ENCODE measurements at regions not wholly inside any gene's neighbourhood (a gene's known extent, or its start where the extent isn't known, plus 50 kb on each side); places are given as distances from the start of the nearest gene placed in this dataset.

- DNase-seq (ENCODE audit: low spot score) = no peak
These were observed 73.1 kb downstream of the IRF8 start for GRCh38 chr16:85971902-85972638.

DNA sequence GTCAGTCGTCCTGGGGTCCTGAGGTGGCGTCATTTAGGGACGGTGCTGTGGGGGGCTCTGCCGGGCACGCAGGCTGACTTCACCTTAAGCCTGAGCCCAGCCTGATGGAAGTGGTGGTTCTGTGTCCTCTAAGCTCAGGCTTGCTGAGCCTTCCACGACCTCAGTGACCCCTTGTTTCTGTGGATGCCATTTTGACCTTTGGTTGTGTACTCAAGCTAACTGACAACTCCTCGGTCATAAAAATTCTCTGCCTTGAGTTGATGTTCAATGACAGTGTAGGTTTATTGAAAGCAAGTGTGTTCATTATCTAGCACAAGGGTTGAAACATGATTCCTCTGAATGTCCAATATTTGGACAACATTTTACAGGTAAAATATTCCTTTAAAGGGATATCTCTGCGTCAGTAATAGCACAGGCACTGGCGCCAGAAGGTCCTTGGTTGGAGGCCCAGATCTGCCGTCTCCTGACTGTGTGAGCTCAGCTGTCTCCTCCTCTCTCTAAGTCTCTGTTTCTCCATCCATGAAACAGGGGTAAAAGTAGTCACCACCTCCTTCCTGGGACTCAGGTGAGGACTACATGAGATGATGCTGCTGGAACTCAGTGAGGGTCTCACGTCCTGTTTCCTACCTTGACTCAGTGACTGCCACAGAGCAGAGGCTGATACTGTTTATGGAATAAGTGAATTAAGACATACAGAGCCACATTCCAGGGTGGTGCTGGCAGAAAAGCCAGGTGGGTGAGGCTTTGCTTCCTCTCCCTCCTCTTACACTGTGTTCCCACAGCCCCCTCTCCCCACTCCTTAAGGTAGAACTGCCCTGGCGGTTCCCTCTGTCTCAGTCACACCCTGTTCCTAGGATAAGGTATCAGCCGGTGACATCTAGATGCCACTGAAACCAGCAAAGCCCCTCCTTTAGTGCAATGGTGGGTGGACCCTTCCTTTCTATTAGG is 75.7 kb downstream of the IRF8 start:
- no peak for DNase-seq (ENCODE audit: low spot score)

DNA sequence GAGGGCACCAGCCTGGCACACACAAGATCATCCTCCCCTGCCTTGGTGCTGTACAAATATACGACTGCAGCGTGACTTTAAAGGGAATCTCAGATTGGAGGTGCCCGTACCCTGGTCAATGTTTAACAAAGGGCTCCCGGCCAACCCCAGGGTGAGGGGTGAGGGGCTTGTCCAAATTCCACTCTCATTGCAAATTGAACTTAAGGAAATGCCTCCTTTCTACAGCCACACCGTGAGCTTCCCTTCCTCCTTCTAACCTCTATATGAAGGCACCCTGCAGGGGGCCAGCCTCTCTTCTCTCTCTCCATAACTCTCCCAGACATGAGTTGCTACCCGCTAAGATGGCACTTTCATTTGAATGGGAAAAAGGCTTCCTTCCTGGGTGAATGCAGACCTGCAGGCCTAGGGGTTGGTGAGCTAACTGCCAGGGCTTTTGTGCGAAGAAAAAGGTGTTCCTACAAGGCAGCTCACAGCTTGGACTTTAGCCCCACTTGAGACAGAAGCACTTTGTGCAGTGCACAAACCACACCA is 76.6 kb downstream of the IRF8 start:
- no peak for DNase-seq (ENCODE audit: low spot score)

- no peak for DNase-seq (ENCODE audit: low spot score)
These were observed 79.4 kb downstream of the IRF8 start for GRCh38 chr16:85978291-85978775.

- no peak for DNase-seq (ENCODE audit: low spot score)
These were observed 80.0 kb downstream of the IRF8 start for GRCh38 chr16:85978976-85979375.

DNA sequence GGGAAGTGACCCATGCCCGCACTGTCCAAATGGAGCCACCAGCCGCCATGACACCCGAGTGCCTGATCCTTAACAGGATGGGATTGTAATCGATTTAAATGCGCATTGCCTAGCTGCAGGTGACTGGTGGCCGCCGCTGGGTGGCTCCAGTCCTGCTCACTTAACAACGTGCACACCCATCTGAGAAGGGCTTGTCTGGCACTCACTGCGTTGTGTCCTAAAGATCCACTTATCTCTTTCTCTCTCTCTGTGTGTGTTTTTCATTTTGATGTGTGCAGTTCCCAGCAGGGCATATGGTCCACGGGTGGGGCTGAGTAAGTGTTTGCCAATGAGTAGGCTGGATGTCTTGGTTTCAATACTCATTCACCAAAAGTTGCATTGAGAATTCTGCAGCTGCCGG is 80.6 kb downstream of the IRF8 start:
- DNase-seq (ENCODE audit: low spot score) = no peak

DNA sequence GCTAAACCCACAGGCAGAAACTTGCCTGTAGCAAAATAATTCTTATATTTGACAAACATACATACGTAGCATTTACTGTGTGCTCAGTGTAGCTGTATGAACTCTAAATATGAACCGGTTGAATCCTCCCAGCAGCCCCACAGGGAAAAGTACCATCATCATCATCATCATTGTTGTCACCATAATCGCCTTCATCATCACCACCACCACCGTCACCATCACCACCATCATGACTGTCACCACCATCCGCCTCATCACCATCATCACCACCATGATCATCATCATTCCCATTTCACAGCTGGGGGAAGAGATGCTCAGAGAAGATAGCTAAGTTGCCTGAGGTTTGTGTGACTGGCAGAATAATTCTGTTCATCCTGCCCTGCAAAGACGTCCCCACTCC is 81.7 kb downstream of the IRF8 start:
- DNase-seq (ENCODE audit: low spot score) = no peak

DNA sequence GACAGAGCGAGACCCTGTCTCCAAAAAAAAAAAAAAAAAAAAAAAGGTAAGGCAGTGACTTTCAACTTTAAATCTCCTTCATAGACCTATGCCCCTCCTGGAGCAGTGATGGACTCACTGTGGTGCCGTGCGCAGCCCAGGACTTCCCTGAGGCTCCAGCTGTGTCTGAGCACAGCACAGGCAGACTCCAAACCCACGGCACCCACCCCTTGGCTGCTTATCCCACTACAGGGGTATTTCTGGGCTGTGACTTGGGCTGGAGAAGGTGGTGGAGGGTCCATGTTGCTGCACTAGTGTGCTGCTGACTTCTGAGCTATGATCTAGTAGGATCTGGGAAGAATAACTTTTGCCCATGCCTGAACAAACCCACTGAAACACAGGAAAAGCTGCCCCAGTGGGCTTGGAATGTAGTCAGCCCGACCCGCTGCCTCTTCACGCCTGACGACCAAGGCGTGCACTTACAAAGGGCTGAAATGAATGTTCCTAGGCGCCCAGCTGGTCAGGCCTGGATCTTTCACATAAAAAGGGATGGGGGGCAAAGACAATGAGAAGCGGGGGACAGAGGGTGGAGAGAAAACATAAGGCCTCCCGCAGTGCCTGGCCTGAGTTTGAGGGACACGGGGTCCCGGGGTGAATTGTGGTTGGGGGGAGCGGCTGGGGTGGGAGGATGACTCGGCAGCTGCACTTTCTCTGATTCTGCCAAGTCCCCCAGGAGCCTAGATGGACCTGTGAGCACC is 83.0 kb downstream of the IRF8 start:
- DNase-seq (ENCODE audit: low spot score) = no peak

DNA sequence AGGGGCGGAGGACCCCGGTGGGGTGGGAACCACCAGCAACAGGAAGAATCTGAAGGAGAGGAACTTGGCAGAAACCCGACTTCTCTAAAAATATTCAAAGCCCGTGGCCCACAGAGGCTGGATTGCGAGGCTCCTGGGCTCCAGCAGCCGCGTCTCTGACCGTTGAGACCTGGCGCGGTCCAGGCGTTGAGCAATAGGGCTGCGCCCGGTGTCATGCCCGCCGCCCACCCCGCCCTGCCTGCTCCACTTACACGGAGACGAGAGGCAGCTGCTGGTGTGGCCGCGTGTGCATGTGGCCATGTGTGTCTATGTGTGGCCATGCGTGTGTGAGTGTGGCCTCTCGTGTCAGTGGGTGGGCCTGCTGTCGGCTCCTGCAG is 83.6 kb downstream of the IRF8 start:
- no peak for DNase-seq (ENCODE audit: low spot score)

- no peak for DNase-seq (ENCODE audit: low spot score)
These were observed 84.1 kb downstream of the IRF8 start for GRCh38 chr16:85983064-85983463.

GRCh38 chr16:85983606-85984230 is 84.8 kb downstream of the IRF8 start:
- no peak for DNase-seq (ENCODE audit: low spot score)

DNA sequence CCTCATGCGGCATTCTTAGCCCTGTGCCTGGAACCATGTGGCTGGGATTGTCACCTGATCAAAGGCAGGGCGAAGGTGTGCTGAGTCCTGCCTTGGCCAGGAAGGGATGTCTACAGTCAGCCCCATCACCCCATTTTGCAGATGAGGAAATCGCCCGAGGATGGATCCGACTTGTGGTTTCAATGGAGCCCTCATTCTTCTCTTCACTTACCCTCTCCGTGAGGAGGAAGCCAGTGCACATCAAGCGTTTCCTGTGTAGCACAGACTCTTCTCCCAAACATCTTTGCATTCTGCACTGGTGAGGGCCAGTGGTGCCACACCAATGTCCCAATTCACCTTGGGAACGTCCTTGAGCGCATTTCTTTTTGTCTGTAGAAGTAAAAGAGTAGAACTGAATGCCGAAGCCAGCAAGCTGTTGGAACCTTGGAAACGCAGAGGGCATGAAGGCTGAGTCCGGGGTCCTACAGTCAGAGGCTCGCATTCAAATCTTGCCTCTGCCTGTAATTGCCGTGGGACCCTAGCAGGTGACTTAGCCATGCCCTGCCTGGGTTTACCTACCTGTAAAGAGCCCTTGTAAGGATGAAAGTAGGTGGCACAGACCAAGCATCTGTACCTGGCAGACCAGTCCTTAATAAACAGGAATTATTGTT is 85.4 kb downstream of the IRF8 start:
- DNase-seq (ENCODE audit: low spot score) = no peak

DNA sequence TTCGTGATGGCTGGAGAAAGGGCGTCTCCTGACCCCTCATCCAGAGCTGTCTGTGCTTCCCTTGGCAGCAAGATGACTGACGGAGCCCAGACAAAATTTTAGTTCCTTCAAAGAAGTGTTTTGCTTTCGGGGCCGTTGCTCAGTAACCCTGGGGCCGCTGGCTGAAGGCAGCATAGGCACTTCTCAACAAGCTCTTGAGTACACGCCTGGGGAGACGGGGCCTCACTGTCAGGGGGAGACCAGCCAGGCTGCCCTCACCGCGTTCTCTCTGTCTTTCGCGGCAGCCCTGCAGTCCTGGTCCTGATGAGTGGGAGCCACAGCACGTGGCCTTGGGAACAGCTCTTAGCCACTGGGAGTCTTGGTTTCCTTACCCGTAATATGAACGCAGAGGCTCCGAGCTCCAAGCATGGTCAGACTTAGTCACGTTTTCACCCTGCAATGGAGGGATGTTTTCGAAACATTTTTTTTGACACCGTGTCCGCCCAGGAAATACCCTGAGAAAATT is 86.0 kb downstream of the IRF8 start:
- no peak for DNase-seq (ENCODE audit: low spot score)

DNA sequence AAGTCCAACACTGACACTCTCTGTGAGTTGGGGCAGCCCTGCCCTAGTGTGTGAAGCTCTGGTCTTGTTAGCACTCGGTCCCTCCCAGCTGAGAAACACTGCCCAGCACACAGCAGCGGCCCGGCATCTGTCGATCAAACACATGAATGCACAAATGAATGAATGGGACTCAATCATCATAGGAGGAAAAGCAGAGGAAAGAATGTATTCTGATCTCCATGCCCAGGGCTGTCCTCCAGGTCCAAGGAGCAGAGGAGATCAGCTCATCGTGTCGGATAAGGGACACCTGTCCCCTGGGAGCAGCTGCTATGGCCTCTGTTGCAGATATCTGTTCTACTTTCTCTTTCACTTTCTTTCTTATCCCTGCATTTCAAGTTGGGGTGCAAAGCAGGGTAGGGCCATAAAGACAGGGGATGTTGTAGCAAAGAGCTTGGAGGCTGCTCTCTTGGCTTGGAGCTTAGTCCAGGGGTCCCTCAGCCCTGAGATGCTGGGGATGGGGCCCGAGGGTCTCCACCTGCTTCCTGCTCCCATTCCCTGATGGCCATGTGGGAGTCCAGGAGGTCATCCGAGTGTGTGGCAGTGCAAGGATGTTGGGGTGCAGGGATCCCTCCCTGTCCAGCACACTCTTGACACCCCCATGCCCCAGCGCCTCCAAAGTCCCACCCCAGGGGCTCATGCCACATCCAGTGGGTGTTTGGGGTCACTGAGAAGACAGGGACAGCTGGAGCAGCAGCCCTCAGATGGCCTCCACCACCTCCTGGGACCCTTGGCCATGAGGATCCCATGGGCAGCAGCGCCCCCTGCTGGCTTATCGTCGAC is 88.2 kb downstream of the IRF8 start:
- no peak for DNase-seq (ENCODE audit: low spot score)

GRCh38 chr16:85987750-85988078 is 88.8 kb downstream of the IRF8 start:
- no peak for DNase-seq (ENCODE audit: low spot score)

DNA sequence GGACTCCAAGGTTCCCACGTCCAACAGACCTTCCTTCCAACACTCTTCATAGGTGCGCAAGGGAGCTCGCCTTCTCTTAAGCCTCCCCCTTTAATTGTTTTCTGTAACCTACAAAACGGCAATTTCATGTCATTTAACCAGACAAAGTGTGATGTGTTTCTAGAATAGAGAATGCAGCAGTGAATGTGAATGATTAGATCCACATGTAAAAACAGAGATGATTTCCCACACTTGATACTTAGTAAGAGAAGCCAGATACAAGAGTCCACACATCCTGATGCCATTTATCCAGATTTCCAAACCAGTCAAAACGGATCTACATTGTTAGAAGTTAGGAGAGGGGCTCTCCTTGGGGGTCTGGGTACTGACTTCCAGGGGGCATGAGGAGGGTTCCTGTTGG is 89.3 kb downstream of the IRF8 start:
- DNase-seq (ENCODE audit: low spot score) = no peak

DNA sequence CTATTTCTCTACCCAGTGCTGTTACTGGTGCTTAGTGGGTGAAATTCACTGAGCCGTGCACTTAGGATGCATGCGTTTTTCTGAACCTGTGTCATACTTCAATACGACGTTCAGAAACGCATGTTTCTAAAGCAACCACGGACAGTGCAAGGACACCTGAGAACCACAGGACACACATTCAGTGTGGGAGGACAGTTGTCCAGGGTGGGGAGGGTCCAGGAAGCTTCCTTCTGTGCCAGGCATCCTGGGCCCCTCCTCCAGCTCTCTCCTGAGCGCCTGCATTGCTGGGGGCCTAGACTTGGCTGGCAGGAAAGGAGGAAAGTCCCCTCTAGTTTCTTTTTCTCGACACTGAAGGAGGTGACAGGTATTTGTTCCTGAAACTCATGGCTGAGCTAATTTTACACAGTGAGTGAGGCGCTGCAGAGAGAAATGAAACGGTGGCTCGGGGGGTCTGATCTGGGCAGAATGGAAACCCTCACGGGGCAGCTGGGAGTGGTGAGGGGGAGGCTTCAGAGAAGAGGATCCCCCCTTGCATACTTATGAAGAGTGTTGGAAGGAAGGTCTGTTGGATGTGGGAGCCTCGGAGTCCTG is 89.9 kb downstream of the IRF8 start:
- DNase-seq (ENCODE audit: low spot score) = no peak

DNA sequence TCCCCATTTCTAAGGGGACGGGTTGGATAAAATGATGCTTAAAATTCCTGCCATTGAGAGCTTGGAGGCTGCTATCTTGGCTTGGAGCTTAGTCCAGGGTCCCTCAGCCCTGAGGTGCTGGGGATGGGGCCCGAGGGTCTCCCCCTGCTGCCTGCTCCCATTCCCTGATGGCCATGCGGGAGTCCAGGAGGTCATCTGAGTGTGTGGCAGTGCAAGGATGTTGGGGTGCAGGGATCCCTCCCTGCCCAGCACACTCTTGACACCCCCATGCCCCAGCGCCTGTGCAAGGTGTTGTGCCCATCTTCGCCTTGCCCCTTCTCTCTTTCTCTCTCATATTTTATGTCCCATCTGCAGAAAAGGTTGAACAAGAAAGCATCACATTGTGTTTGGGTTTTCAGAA is 90.4 kb downstream of the IRF8 start:
- no peak for DNase-seq (ENCODE audit: low spot score)

GRCh38 chr16:85989863-85990643 is 91.1 kb downstream of the IRF8 start:
- no peak for DNase-seq (ENCODE audit: low spot score)
